ENCODE measurements at regions not wholly inside any gene's neighbourhood (a gene's known extent, or its start where the extent isn't known, plus 50 kb on each side); places are given as distances from the start of the nearest gene placed in this dataset.

- no CpG with 5 or more reads among the region's 1 CpG for WGBS (ENCODE audit: insufficient coverage)
- DNase-seq (ENCODE audit: low read depth in 4 of 6, low spot score in 6 of 6) = peak in 1 of 6 donors; percentile 55
- Histone ChIP-seq H3K36me3 (ENCODE audit: control insufficient read depth, insufficient read depth, low read length) (no peaks in the 10 kb centered on the region), H3K9me3 (ENCODE audit: control insufficient read depth, insufficient read depth, low read length) (no peaks in the 10 kb centered on the region), H3K4me3 (ENCODE audit: low read depth, low read length) (no peak overlapping the region), H3K27ac (ENCODE audit: low read depth, low read length) (no peak overlapping the region), H3K27me3 (ENCODE audit: control insufficient read depth, insufficient read depth, low read length) (no peaks in the 10 kb centered on the region), H3K4me1 (ENCODE audit: control insufficient read depth, insufficient read depth, low read length) (no peaks in the 10 kb centered on the region)
Measured at GRCh38 chr1:209291715-209292114, 291.8 kb upstream of the CAMK1G start.

- H3K27ac ChIP-seq (ENCODE audit: low read depth, low read length) = no peak overlapping the region
Measured at GRCh38 chr1:209302779-209303568, 280.5 kb upstream of the CAMK1G start.

GRCh38 chr1:209304166-209304565, 279.3 kb upstream of the CAMK1G start:
- H3K27ac ChIP-seq (ENCODE audit: low read depth, low read length) = no peak overlapping the region
- H3K36me3 ChIP-seq (ENCODE audit: control insufficient read depth, insufficient read depth, low read length) = no peaks in the 10 kb centered on the region
- whole genome bisulfite sequencing (ENCODE audit: insufficient coverage) = 86% methylated on average over 2 of the region's 3 CpGs
- H3K27me3 ChIP-seq (ENCODE audit: control insufficient read depth, insufficient read depth, low read length) = no peaks in the 10 kb centered on the region
- DNase-seq (ENCODE audit: low read depth in 4 of 6, low spot score in 6 of 6) = no peak
- no peaks in the 10 kb centered on the region for H3K9me3 ChIP-seq (ENCODE audit: control insufficient read depth, insufficient read depth, low read length)
- H3K4me3 ChIP-seq (ENCODE audit: low read depth, low read length) = no peak overlapping the region
- H3K4me1 ChIP-seq (ENCODE audit: control insufficient read depth, insufficient read depth, low read length) = no peaks in the 10 kb centered on the region

More at GRCh38 chr1:209302779-209303568, 280.5 kb upstream of the CAMK1G start:
- no peaks in the 10 kb centered on the region for H3K4me1 ChIP-seq (ENCODE audit: control insufficient read depth, insufficient read depth, low read length)
- H3K27me3 ChIP-seq (ENCODE audit: control insufficient read depth, insufficient read depth, low read length) = no peaks in the 10 kb centered on the region
- no peaks in the 10 kb centered on the region for H3K9me3 ChIP-seq (ENCODE audit: control insufficient read depth, insufficient read depth, low read length)
- no peaks in the 10 kb centered on the region for H3K36me3 ChIP-seq (ENCODE audit: control insufficient read depth, insufficient read depth, low read length)
- peak in 1 of 6 donors; percentile 94 for DNase-seq (ENCODE audit: low read depth in 4 of 6, low spot score in 6 of 6)
- H3K4me3 ChIP-seq (ENCODE audit: low read depth, low read length) = no peak overlapping the region
- 100% methylated on average over 1 of the region's 7 CpGs for WGBS (ENCODE audit: insufficient coverage)

GRCh38 chr1:209305221-209305954, 278.1 kb upstream of the CAMK1G start:
- H3K4me1 ChIP-seq (ENCODE audit: control insufficient read depth, insufficient read depth, low read length) = no peaks in the 10 kb centered on the region
- H3K27ac ChIP-seq (ENCODE audit: low read depth, low read length) = no peak overlapping the region
- WGBS (ENCODE audit: insufficient coverage) = 90% methylated on average over 2 of the region's 4 CpGs
- DNase-seq (ENCODE audit: low read depth in 4 of 6, low spot score in 6 of 6) = no peak
- no peaks in the 10 kb centered on the region for H3K27me3 ChIP-seq (ENCODE audit: control insufficient read depth, insufficient read depth, low read length)
- no peaks in the 10 kb centered on the region for H3K9me3 ChIP-seq (ENCODE audit: control insufficient read depth, insufficient read depth, low read length)
- H3K36me3 ChIP-seq (ENCODE audit: control insufficient read depth, insufficient read depth, low read length) = no peaks in the 10 kb centered on the region
- H3K4me3 ChIP-seq (ENCODE audit: low read depth, low read length) = no peak overlapping the region

- Histone ChIP-seq H3K27ac (ENCODE audit: low read depth, low read length) (no peak overlapping the region), H3K9me3 (ENCODE audit: control insufficient read depth, insufficient read depth, low read length) (no peaks in the 10 kb centered on the region), H3K27me3 (ENCODE audit: control insufficient read depth, insufficient read depth, low read length) (no peaks in the 10 kb centered on the region), H3K4me1 (ENCODE audit: control insufficient read depth, insufficient read depth, low read length) (no peaks in the 10 kb centered on the region), H3K36me3 (ENCODE audit: control insufficient read depth, insufficient read depth, low read length) (no peaks in the 10 kb centered on the region), H3K4me3 (ENCODE audit: low read depth, low read length) (no peak overlapping the region)
- peak in 1 of 6 donors; percentile 64 for DNase-seq (ENCODE audit: low read depth in 4 of 6, low spot score in 6 of 6)
- WGBS (ENCODE audit: insufficient coverage) = 74% methylated on average over 2 of the region's 2 CpGs
Measured at GRCh38 chr1:209307846-209308245, 275.7 kb upstream of the CAMK1G start.

- Histone ChIP-seq H3K4me1 (ENCODE audit: control insufficient read depth, insufficient read depth, low read length) (no peaks in the 10 kb centered on the region), H3K27ac (ENCODE audit: low read depth, low read length) (no peak overlapping the region), H3K36me3 (ENCODE audit: control insufficient read depth, insufficient read depth, low read length) (no peaks in the 10 kb centered on the region), H3K9me3 (ENCODE audit: control insufficient read depth, insufficient read depth, low read length) (no peaks in the 10 kb centered on the region), H3K27me3 (ENCODE audit: control insufficient read depth, insufficient read depth, low read length) (no peaks in the 10 kb centered on the region), H3K4me3 (ENCODE audit: low read depth, low read length) (no peak overlapping the region)
- DNase-seq (ENCODE audit: low read depth in 4 of 6, low spot score in 6 of 6) = peak in 1 of 6 donors; percentile 38
- no CpG with 5 or more reads among the region's 2 CpGs for WGBS (ENCODE audit: insufficient coverage)
Measured at GRCh38 chr1:209309198-209309597, 274.3 kb upstream of the CAMK1G start.

- no CpG with 5 or more reads among the region's 3 CpGs for WGBS (ENCODE audit: insufficient coverage)
- no peak for DNase-seq (ENCODE audit: low read depth in 4 of 6, low spot score in 6 of 6)
- Histone ChIP-seq H3K9me3 (ENCODE audit: control insufficient read depth, insufficient read depth, low read length) (no peaks in the 10 kb centered on the region), H3K4me1 (ENCODE audit: control insufficient read depth, insufficient read depth, low read length) (no peaks in the 10 kb centered on the region), H3K27ac (ENCODE audit: low read depth, low read length) (no peak overlapping the region), H3K4me3 (ENCODE audit: low read depth, low read length) (no peak overlapping the region), H3K27me3 (ENCODE audit: control insufficient read depth, insufficient read depth, low read length) (no peaks in the 10 kb centered on the region), H3K36me3 (ENCODE audit: control insufficient read depth, insufficient read depth, low read length) (no peaks in the 10 kb centered on the region)
Measured at GRCh38 chr1:209311770-209312169, 271.7 kb upstream of the CAMK1G start.

GRCh38 chr1:209316929-209317328, 266.6 kb upstream of the CAMK1G start:
- Histone ChIP-seq H3K4me1 (ENCODE audit: control insufficient read depth, insufficient read depth, low read length) (no peaks in the 10 kb centered on the region), H3K9me3 (ENCODE audit: control insufficient read depth, insufficient read depth, low read length) (no peaks in the 10 kb centered on the region), H3K36me3 (ENCODE audit: control insufficient read depth, insufficient read depth, low read length) (no peaks in the 10 kb centered on the region), H3K27me3 (ENCODE audit: control insufficient read depth, insufficient read depth, low read length) (no peaks in the 10 kb centered on the region), H3K4me3 (ENCODE audit: low read depth, low read length) (no peak overlapping the region), H3K27ac (ENCODE audit: low read depth, low read length) (no peak overlapping the region)
- no peak for DNase-seq (ENCODE audit: low read depth in 4 of 6, low spot score in 6 of 6)

- DNase-seq (ENCODE audit: low read depth in 4 of 6, low spot score in 6 of 6) = peak in 1 of 6 donors; percentile 68
Measured at GRCh38 chr1:209318181-209319056, 265.1 kb upstream of the CAMK1G start.

More at GRCh38 chr1:209318181-209319056, 265.1 kb upstream of the CAMK1G start:
- no peak overlapping the region for H3K4me3 ChIP-seq (ENCODE audit: low read depth, low read length)
- H3K27me3 ChIP-seq (ENCODE audit: control insufficient read depth, insufficient read depth, low read length) = no peaks in the 10 kb centered on the region
- no peaks in the 10 kb centered on the region for H3K36me3 ChIP-seq (ENCODE audit: control insufficient read depth, insufficient read depth, low read length)
- no peak overlapping the region for H3K27ac ChIP-seq (ENCODE audit: low read depth, low read length)
- H3K4me1 ChIP-seq (ENCODE audit: control insufficient read depth, insufficient read depth, low read length) = no peaks in the 10 kb centered on the region
- no peaks in the 10 kb centered on the region for H3K9me3 ChIP-seq (ENCODE audit: control insufficient read depth, insufficient read depth, low read length)
- no CpG with 5 or more reads among the region's 7 CpGs for WGBS (ENCODE audit: insufficient coverage)
